ENCODE measurements at regions not wholly inside any gene's neighbourhood (a gene's known extent, or its start where the extent isn't known, plus 50 kb on each side); places are given as distances from the start of the nearest gene placed in this dataset.

- POLR2A ChIA-PET, result no interaction called here
- no peaks in the 10 kb centered on the region for H3K27me3 Mint-ChIP-seq
- no peak for DNase-seq
- no peaks in the 10 kb centered on the region for H3K36me3 Mint-ChIP-seq (ENCODE audit: low read depth)
- intact Hi-C loops (cut with micrococcal nuclease), result no loop called here
- H3K9me3 Mint-ChIP-seq, result peaks cover 3% of the 10 kb centered on the region
- H3K27ac Mint-ChIP-seq, result no peak overlapping the region
- no peak overlapping the region for H3K4me3 Mint-ChIP-seq
- TF ChIP-seq, protein P1, sequence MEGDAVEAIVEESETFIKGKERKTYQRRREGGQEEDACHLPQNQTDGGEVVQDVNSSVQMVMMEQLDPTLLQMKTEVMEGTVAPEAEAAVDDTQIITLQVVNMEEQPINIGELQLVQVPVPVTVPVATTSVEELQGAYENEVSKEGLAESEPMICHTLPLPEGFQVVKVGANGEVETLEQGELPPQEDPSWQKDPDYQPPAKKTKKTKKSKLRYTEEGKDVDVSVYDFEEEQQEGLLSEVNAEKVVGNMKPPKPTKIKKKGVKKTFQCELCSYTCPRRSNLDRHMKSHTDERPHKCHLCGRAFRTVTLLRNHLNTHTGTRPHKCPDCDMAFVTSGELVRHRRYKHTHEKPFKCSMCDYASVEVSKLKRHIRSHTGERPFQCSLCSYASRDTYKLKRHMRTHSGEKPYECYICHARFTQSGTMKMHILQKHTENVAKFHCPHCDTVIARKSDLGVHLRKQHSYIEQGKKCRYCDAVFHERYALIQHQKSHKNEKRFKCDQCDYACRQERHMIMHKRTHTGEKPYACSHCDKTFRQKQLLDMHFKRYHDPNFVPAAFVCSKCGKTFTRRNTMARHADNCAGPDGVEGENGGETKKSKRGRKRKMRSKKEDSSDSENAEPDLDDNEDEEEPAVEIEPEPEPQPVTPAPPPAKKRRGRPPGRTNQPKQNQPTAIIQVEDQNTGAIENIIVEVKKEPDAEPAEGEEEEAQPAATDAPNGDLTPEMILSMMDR (IDR thresholded peaks at IDR 0.05), result no peak
- CTCF ChIA-PET, result no interaction called here
- no peaks in the 10 kb centered on the region for H3K4me1 Mint-ChIP-seq
- no peak for ATAC-seq (ENCODE audit: low read depth)
Observed at GRCh38 chr6:49328051-49328744, 134.9 kb downstream of the MMUT start.

DNA sequence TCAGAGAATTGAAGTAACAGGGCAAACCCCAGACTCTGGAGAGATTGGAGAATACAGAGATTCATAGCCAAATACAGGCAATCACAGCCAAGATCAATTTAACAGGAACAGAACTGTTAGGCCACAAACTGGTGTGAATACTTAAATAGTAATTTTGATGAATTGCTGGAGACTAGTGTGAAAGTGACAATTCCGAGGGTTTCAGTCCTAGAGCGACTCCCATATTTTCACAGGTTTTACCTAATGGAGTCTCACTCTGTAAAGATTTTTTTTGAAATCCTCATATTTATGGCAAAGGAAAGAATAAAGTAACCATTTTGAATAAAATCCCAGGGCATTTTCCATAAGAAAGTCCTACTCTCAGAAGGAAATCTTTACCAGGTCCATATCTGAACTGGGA, 135.5 kb downstream of the MMUT start:
- H3K27ac Mint-ChIP-seq, result no peak overlapping the region
- ChIA-PET POLR2A (no interaction called here), CTCF (no interaction called here)
- peaks cover 3% of the 10 kb centered on the region for H3K9me3 Mint-ChIP-seq
- intact Hi-C loops (cut with micrococcal nuclease), result no loop called here
- H3K36me3 Mint-ChIP-seq (ENCODE audit: low read depth), result no peaks in the 10 kb centered on the region
- H3K4me3 Mint-ChIP-seq, result no peak overlapping the region
- ATAC-seq (ENCODE audit: low read depth) (no peak), DNase-seq (no peak)
- TF ChIP-seq, protein P1 (IDR thresholded peaks at IDR 0.05), result no peak
- no peaks in the 10 kb centered on the region for H3K4me1 Mint-ChIP-seq
- H3K27me3 Mint-ChIP-seq, result no peaks in the 10 kb centered on the region

GRCh38 chr6:49327005-49327404, 136.0 kb downstream of the MMUT start:
- Mint-ChIP-seq H3K4me1 (no peaks in the 10 kb centered on the region), H3K9me3 (peaks cover 3% of the 10 kb centered on the region), H3K27ac (no peak overlapping the region), H3K36me3 (ENCODE audit: low read depth) (no peaks in the 10 kb centered on the region), H3K27me3 (no peaks in the 10 kb centered on the region), H3K4me3 (no peak overlapping the region)
- POLR2A ChIA-PET, result no interaction called here
- TF ChIP-seq, protein P1 (IDR thresholded peaks at IDR 0.05), result no peak
- intact Hi-C loops (cut with micrococcal nuclease), result no loop called here
- no peak for DNase-seq
- ATAC-seq (ENCODE audit: low read depth), result no peak
- CTCF ChIA-PET, result no interaction called here

GRCh38 chr6:49326347-49326746, 136.7 kb downstream of the MMUT start:
- Mint-ChIP-seq H3K4me1 (no peaks in the 10 kb centered on the region), H3K27ac (no peak overlapping the region), H3K9me3 (peaks cover 3% of the 10 kb centered on the region), H3K36me3 (ENCODE audit: low read depth) (no peaks in the 10 kb centered on the region), H3K4me3 (no peak overlapping the region), H3K27me3 (no peaks in the 10 kb centered on the region)
- POLR2A ChIA-PET, result no interaction called here
- CTCF ChIA-PET, result no interaction called here
- ATAC-seq (ENCODE audit: low read depth) (no peak), DNase-seq (no peak)
- TF ChIP-seq, protein P1 (IDR thresholded peaks at IDR 0.05), result no peak
- intact Hi-C loops (cut with micrococcal nuclease), result no loop called here

DNA sequence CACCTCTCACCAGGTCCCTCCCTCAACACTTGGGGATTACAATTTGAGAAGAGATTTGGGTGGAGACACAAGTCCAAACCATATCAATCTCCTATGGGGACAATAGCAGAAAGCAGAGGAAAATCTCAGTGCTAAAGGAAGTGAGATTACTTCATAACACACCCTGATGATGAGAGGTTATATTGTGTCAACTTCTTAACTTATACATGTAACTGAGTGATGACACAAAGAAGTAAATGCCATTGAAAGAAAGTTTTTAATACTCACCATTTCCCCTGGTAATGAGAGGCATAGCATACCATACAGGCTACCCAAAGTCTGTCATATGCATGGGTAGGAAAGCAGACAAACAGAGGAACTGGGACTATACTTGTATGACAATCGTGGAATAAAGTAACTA, 137.2 kb downstream of the MMUT start:
- ATAC-seq (ENCODE audit: low read depth) (no peak), DNase-seq (no peak)
- Mint-ChIP-seq H3K4me3 (no peak overlapping the region), H3K27ac (no peak overlapping the region), H3K9me3 (peaks cover 3% of the 10 kb centered on the region), H3K4me1 (no peaks in the 10 kb centered on the region), H3K36me3 (ENCODE audit: low read depth) (no peaks in the 10 kb centered on the region), H3K27me3 (no peaks in the 10 kb centered on the region)
- TF ChIP-seq, protein P1 (IDR thresholded peaks at IDR 0.05), result no peak
- CTCF ChIA-PET, result no interaction called here
- intact Hi-C loops (cut with micrococcal nuclease), result no loop called here
- POLR2A ChIA-PET, result no interaction called here
